ENCODE measurements at regions not wholly inside any gene's neighbourhood (a gene's known extent, or its start where the extent isn't known, plus 50 kb on each side); places are given as distances from the start of the nearest gene placed in this dataset.

- TF ChIP-seq, protein P1, sequence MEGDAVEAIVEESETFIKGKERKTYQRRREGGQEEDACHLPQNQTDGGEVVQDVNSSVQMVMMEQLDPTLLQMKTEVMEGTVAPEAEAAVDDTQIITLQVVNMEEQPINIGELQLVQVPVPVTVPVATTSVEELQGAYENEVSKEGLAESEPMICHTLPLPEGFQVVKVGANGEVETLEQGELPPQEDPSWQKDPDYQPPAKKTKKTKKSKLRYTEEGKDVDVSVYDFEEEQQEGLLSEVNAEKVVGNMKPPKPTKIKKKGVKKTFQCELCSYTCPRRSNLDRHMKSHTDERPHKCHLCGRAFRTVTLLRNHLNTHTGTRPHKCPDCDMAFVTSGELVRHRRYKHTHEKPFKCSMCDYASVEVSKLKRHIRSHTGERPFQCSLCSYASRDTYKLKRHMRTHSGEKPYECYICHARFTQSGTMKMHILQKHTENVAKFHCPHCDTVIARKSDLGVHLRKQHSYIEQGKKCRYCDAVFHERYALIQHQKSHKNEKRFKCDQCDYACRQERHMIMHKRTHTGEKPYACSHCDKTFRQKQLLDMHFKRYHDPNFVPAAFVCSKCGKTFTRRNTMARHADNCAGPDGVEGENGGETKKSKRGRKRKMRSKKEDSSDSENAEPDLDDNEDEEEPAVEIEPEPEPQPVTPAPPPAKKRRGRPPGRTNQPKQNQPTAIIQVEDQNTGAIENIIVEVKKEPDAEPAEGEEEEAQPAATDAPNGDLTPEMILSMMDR (IDR thresholded peaks at IDR 0.05; ENCODE audit: low read depth, low read length, poor library complexity, severe bottlenecking), result no peak
- no peak for TF ChIP-seq EZH2phosphoT487 (IDR thresholded peaks at IDR 0.05; ENCODE audit: borderline replicate concordance, low read length)
Measured at GRCh38 chr14:87434680-87435079, 558.3 kb downstream of the GALC start.
